ENCODE measurements at regions not wholly inside any gene's neighbourhood (a gene's known extent, or its start where the extent isn't known, plus 50 kb on each side); places are given as distances from the start of the nearest gene placed in this dataset.

- TF ChIP-seq POLR2AphosphoS5 (IDR thresholded peaks at IDR 0.05; ENCODE audit: insufficient read depth in 1 of 2, low read depth in 1 of 2) (no peak), POLR2A (IDR thresholded peaks at IDR 0.05) (no peak)
- TF ChIP-seq, protein P1, sequence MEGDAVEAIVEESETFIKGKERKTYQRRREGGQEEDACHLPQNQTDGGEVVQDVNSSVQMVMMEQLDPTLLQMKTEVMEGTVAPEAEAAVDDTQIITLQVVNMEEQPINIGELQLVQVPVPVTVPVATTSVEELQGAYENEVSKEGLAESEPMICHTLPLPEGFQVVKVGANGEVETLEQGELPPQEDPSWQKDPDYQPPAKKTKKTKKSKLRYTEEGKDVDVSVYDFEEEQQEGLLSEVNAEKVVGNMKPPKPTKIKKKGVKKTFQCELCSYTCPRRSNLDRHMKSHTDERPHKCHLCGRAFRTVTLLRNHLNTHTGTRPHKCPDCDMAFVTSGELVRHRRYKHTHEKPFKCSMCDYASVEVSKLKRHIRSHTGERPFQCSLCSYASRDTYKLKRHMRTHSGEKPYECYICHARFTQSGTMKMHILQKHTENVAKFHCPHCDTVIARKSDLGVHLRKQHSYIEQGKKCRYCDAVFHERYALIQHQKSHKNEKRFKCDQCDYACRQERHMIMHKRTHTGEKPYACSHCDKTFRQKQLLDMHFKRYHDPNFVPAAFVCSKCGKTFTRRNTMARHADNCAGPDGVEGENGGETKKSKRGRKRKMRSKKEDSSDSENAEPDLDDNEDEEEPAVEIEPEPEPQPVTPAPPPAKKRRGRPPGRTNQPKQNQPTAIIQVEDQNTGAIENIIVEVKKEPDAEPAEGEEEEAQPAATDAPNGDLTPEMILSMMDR (IDR thresholded peaks at IDR 0.05), result no peak
Observed at GRCh38 chr3:103609472-103609871, 1174.7 kb downstream of the ZPLD1 start.
